ENCODE measurements at regions not wholly inside any gene's neighbourhood (a gene's known extent, or its start where the extent isn't known, plus 50 kb on each side); places are given as distances from the start of the nearest gene placed in this dataset.

- Histone ChIP-seq H3K36me3 (replicated peaks; ENCODE audit: insufficient read depth, low read length) (no peaks in the 10 kb centered on the region), H3K9me3 (replicated peaks; ENCODE audit: insufficient read depth, low read length) (no peaks in the 10 kb centered on the region), H3K27ac (ENCODE audit: low read length) (no peak overlapping the region), H3K4me1 (ENCODE audit: low read length) (no peaks in the 10 kb centered on the region), H3K9me2 (replicated peaks; ENCODE audit: insufficient read depth, low read length) (no peaks in the 10 kb centered on the region), H3K27me3 (replicated peaks; ENCODE audit: insufficient read depth, low read length) (no peaks in the 10 kb centered on the region), H3K79me2 (ENCODE audit: low read length) (no peaks in the 10 kb centered on the region), H3F3A (ENCODE audit: insufficient read depth, low read length) (no peaks in the 10 kb centered on the region), H2AFZ (ENCODE audit: low read length) (no peak overlapping the region), H3K9ac (ENCODE audit: low read length) (no peak overlapping the region), H3K4me2 (ENCODE audit: low read depth, low read length) (no peak overlapping the region), H4K20me1 (ENCODE audit: insufficient read depth, low read length) (no peaks in the 10 kb centered on the region), H3K4me3 (ENCODE audit: low read length) (no peak overlapping the region)
- TF ChIP-seq EZH2phosphoT487 (IDR thresholded peaks at IDR 0.05; ENCODE audit: low read length): no peak
- no peak for TF ChIP-seq CTCF (IDR thresholded peaks at IDR 0.05; ENCODE audit: low read length)
- no peak for DNase-seq
Measured at GRCh38 chr14:87874676-87875075, 118.3 kb downstream of the GALC start.

GRCh38 chr14:87873741-87874140, 119.2 kb downstream of the GALC start:
- H3K36me3 ChIP-seq (replicated peaks; ENCODE audit: insufficient read depth, low read length): no peaks in the 10 kb centered on the region
- H2AFZ ChIP-seq (ENCODE audit: low read length): no peak overlapping the region
- no peaks in the 10 kb centered on the region for H4K20me1 ChIP-seq (ENCODE audit: insufficient read depth, low read length)
- no peaks in the 10 kb centered on the region for H3F3A ChIP-seq (ENCODE audit: insufficient read depth, low read length)
- H3K9me3 ChIP-seq (replicated peaks; ENCODE audit: insufficient read depth, low read length): no peaks in the 10 kb centered on the region
- no peaks in the 10 kb centered on the region for H3K27me3 ChIP-seq (replicated peaks; ENCODE audit: insufficient read depth, low read length)
- TF ChIP-seq EZH2phosphoT487 (IDR thresholded peaks at IDR 0.05; ENCODE audit: low read length) (no peak), CTCF (IDR thresholded peaks at IDR 0.05; ENCODE audit: low read length) (no peak)
- H3K4me3 ChIP-seq (ENCODE audit: low read length): no peak overlapping the region
- no peak for DNase-seq
- no peaks in the 10 kb centered on the region for H3K79me2 ChIP-seq (ENCODE audit: low read length)
- no peaks in the 10 kb centered on the region for H3K4me1 ChIP-seq (ENCODE audit: low read length)
- H3K27ac ChIP-seq (ENCODE audit: low read length): no peak overlapping the region
- no peak overlapping the region for H3K4me2 ChIP-seq (ENCODE audit: low read depth, low read length)
- H3K9me2 ChIP-seq (replicated peaks; ENCODE audit: insufficient read depth, low read length): no peaks in the 10 kb centered on the region
- H3K9ac ChIP-seq (ENCODE audit: low read length): no peak overlapping the region

GRCh38 chr14:87869619-87870583, 123.1 kb downstream of the GALC start:
- no peak for DNase-seq
- Histone ChIP-seq H3K9me2 (replicated peaks; ENCODE audit: insufficient read depth, low read length) (no peaks in the 10 kb centered on the region), H3K27ac (ENCODE audit: low read length) (no peak overlapping the region), H3F3A (ENCODE audit: insufficient read depth, low read length) (no peaks in the 10 kb centered on the region), H3K4me2 (ENCODE audit: low read depth, low read length) (no peak overlapping the region), H3K36me3 (replicated peaks; ENCODE audit: insufficient read depth, low read length) (no peaks in the 10 kb centered on the region), H4K20me1 (ENCODE audit: insufficient read depth, low read length) (no peaks in the 10 kb centered on the region), H3K4me1 (ENCODE audit: low read length) (no peaks in the 10 kb centered on the region), H3K9ac (ENCODE audit: low read length) (no peak overlapping the region), H3K27me3 (replicated peaks; ENCODE audit: insufficient read depth, low read length) (no peaks in the 10 kb centered on the region), H2AFZ (ENCODE audit: low read length) (no peak overlapping the region), H3K9me3 (replicated peaks; ENCODE audit: insufficient read depth, low read length) (no peaks in the 10 kb centered on the region), H3K4me3 (ENCODE audit: low read length) (no peak overlapping the region), H3K79me2 (ENCODE audit: low read length) (no peaks in the 10 kb centered on the region)
- no peak for TF ChIP-seq CTCF (IDR thresholded peaks at IDR 0.05; ENCODE audit: low read length)
- TF ChIP-seq EZH2phosphoT487 (IDR thresholded peaks at IDR 0.05; ENCODE audit: low read length): no peak
- TF ChIP-seq EZH2 (optimal IDR thresholded peaks at IDR 0.05; ENCODE audit: low read depth, low read length): no peak
